Liver (tissue), 3 donors: ENCODE measurements at regions not wholly inside any gene's neighbourhood (a gene's known extent, or its start where the extent isn't known, plus 50 kb on each side); places are given as distances from the start of the nearest gene placed in this dataset.
"Not testable (repeated sequence)": the region's sequence is repeated elsewhere in the genome, so short reads cannot be mapped to it uniquely, and the experiment has no call there.

Experiments
- EGR1 ChIP-seq, 2 donors: IDR thresholded peaks; 2 replicates each; pipeline ENCODE4 v1.6.1; 2016 to 2018; ENCODE audit warnings: antibody characterized with exemption in 2 of 2, low read depth in 2 of 2
- GABPA ChIP-seq, 2 donors: IDR thresholded peaks in 1 of 2; conservative IDR thresholded peaks in 1 of 2; 2 replicates each; pipeline ENCODE4 v1.6.1; 2016; ENCODE audit warnings: antibody characterized with exemption in 2 of 2, mild to moderate bottlenecking in 1 of 2, moderate library complexity in 1 of 2
- JUND ChIP-seq, 2 donors: IDR thresholded peaks; 2 replicates each; pipeline ENCODE4 v1.6.1; 2016; ENCODE audit warnings: antibody characterized with exemption in 2 of 2
- TAF1 ChIP-seq: conservative IDR thresholded peaks from 2 replicates; pipeline ENCODE4 v1.6.1; 2016; ENCODE audit warnings: antibody characterized with exemption, mild to moderate bottlenecking
- YY1 ChIP-seq: IDR thresholded peaks from 2 replicates; pipeline ENCODE4 v1.6.1; 2016; ENCODE audit warnings: antibody characterized with exemption, mild to moderate bottlenecking
- TF ChIP-seq, protein P1 (sequence below): IDR thresholded peaks from 2 replicates; pipeline ENCODE4 v1.6.1; 2016; ENCODE audit warnings: antibody characterized with exemption
- TF ChIP-seq, protein P2 (sequence below): fragments of 150-350 bp; IDR thresholded peaks from 2 replicates; pipeline ENCODE4 v1.5.1; 2017; ENCODE audit warnings: improper control_type of control experiment, low read depth, low read length; ENCODE audit not compliant: missing input control
- donor health status: healthy.
- donor health status: healthy.

DNA sequence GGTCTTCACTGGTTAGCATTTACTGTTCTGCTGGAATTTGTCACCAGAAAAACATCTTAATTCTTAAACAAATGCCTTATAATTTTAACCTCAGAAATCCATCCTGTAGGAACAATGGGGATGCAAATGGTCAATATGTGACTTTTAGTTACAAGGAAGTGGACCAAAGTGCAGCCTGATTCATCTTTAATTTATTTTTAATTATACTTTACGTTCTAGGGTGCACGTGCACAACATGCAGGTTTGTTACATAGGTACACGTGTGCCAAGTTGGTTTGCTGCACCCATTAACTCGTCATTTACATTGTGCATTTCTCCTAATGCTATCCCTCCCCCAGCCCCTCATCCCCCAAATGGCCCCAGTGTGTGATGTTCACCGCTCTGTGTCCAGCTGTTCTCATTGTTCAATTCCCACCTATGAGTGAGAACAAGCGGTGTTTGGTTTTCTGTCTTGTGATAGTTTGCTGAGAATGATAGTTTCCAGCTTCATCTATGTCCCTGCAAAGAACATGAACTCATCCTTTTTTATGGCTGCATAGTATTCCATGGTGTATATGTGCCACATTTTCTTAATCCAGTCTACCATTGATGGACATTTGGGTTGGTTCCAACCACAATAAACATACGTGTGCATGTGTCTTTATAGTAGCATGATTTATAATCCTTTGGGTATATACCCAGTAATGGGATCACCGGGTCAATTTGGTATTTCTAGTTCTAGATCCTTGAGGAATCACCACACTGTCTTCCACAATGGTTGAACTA lies 262.5 kb upstream of the PTGER4 start:
- TF ChIP-seq YY1; JUND (IDR thresholded peaks at IDR 0.05); TAF1; GABPA (IDR thresholded peaks at IDR 0.05 in 1 of 2, conservative IDR thresholded peaks at IDR 0.05 in 1 of 2); EGR1 (IDR thresholded peaks at IDR 0.05; ENCODE audit: low read depth in 2 of 2): not testable (repeated sequence)
- TF ChIP-seq, protein P1, sequence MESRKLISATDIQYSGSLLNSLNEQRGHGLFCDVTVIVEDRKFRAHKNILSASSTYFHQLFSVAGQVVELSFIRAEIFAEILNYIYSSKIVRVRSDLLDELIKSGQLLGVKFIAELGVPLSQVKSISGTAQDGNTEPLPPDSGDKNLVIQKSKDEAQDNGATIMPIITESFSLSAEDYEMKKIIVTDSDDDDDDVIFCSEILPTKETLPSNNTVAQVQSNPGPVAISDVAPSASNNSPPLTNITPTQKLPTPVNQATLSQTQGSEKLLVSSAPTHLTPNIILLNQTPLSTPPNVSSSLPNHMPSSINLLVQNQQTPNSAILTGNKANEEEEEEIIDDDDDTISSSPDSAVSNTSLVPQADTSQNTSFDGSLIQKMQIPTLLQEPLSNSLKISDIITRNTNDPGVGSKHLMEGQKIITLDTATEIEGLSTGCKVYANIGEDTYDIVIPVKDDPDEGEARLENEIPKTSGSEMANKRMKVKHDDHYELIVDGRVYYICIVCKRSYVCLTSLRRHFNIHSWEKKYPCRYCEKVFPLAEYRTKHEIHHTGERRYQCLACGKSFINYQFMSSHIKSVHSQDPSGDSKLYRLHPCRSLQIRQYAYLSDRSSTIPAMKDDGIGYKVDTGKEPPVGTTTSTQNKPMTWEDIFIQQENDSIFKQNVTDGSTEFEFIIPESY = not testable (repeated sequence)
- TF ChIP-seq, protein P2, sequence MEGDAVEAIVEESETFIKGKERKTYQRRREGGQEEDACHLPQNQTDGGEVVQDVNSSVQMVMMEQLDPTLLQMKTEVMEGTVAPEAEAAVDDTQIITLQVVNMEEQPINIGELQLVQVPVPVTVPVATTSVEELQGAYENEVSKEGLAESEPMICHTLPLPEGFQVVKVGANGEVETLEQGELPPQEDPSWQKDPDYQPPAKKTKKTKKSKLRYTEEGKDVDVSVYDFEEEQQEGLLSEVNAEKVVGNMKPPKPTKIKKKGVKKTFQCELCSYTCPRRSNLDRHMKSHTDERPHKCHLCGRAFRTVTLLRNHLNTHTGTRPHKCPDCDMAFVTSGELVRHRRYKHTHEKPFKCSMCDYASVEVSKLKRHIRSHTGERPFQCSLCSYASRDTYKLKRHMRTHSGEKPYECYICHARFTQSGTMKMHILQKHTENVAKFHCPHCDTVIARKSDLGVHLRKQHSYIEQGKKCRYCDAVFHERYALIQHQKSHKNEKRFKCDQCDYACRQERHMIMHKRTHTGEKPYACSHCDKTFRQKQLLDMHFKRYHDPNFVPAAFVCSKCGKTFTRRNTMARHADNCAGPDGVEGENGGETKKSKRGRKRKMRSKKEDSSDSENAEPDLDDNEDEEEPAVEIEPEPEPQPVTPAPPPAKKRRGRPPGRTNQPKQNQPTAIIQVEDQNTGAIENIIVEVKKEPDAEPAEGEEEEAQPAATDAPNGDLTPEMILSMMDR = not testable (repeated sequence)
